ENCODE measurements at regions not wholly inside any gene's neighbourhood (a gene's known extent, or its start where the extent isn't known, plus 50 kb on each side); places are given as distances from the start of the nearest gene placed in this dataset.

- TF ChIP-seq CTCF (IDR thresholded peaks at IDR 0.05) (no peak), POLR2A (IDR thresholded peaks at IDR 0.05) (no peak)
Observed at GRCh38 chr1:67540733-67541125, 110.5 kb upstream of the SERBP1 start.
